ENCODE measurements at regions not wholly inside any gene's neighbourhood (a gene's known extent, or its start where the extent isn't known, plus 50 kb on each side); places are given as distances from the start of the nearest gene placed in this dataset.
A peak's percentile ranks its signal among the peaks of the same experiment; 100 is the strongest.

GRCh38 chr5:130720355-130720754, 444.7 kb downstream of the HINT1 start:
- no peak for TF ChIP-seq POLR2A (IDR thresholded peaks at IDR 0.05; ENCODE audit: low read depth, low read length)
- FAIRE-seq = no peak
- peak; percentile 6 for DNase-seq (ENCODE audit: insufficient read length, low spot score)

GRCh38 chr5:130715541-130715940, 449.5 kb downstream of the HINT1 start:
- FAIRE-seq (no peak), DNase-seq (ENCODE audit: insufficient read length, low spot score) (no peak)
- TF ChIP-seq POLR2A (IDR thresholded peaks at IDR 0.05; ENCODE audit: low read depth, low read length) = no peak

GRCh38 chr5:130714200-130714599, 450.9 kb downstream of the HINT1 start:
- FAIRE-seq (no peak), DNase-seq (ENCODE audit: insufficient read length, low spot score) (no peak)
- TF ChIP-seq POLR2A (IDR thresholded peaks at IDR 0.05; ENCODE audit: low read depth, low read length) = no peak

GRCh38 chr5:130712324-130712723, 452.7 kb downstream of the HINT1 start:
- DNase-seq (ENCODE audit: insufficient read length, low spot score) = no peak
- FAIRE-seq = no peak
- no peak for TF ChIP-seq POLR2A (IDR thresholded peaks at IDR 0.05; ENCODE audit: low read depth, low read length)

GRCh38 chr5:130710596-130710995, 454.5 kb downstream of the HINT1 start:
- DNase-seq (ENCODE audit: insufficient read length, low spot score) (no peak), FAIRE-seq (no peak)
- no peak for TF ChIP-seq POLR2A (IDR thresholded peaks at IDR 0.05; ENCODE audit: low read depth, low read length)

DNA sequence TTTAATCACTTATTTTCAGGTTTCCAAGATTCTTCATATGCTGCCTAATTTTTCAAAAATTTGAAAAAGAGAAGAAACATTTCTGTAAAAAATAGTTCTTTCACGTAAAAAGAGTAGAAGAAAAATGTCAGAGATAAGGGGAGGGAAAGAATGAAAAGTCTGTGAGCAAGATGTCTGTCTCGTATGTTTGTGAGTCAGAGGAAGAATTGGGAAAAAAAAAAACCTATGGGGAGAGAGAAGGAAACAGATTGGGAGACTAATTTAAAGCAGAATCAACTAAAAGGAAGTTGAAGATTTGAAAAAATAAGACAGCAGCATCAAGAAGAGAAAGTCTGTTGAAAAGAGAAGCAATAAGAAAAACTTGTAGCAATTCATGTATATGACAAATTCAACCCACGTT, 456.3 kb downstream of the HINT1 start:
- no peak for DNase-seq (ENCODE audit: insufficient read length, low spot score)
- no peak for FAIRE-seq
- no peak for TF ChIP-seq POLR2A (IDR thresholded peaks at IDR 0.05; ENCODE audit: low read depth, low read length)

GRCh38 chr5:130706696-130707095, 458.4 kb downstream of the HINT1 start:
- DNase-seq (ENCODE audit: insufficient read length, low spot score) = no peak
- TF ChIP-seq POLR2A (IDR thresholded peaks at IDR 0.05; ENCODE audit: low read depth, low read length) = no peak
- FAIRE-seq = no peak

- FAIRE-seq (no peak), DNase-seq (ENCODE audit: insufficient read length, low spot score) (no peak)
- TF ChIP-seq POLR2A (IDR thresholded peaks at IDR 0.05; ENCODE audit: low read depth, low read length) = no peak
Measured at GRCh38 chr5:130705368-130705767, 459.7 kb downstream of the HINT1 start.

DNA sequence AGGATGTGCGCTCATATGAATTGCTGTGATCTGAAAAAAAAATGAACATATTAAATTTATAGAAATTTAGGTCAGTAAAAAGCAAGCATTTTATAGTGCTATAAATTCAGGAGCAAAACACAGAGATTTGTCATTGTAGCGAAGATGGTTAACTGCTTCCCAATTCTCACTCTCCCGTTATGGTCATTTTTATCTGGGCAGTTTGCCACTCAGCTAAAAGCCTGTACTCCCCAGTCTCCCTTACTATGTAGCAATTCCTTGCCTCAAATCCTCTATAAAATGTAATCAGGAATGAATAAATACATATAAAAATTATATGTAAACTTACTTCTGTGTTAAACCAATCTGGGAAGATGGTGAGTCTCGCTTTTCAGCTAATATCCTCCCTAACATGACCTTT, 471.5 kb downstream of the HINT1 start:
- no peak for DNase-seq (ENCODE audit: insufficient read length, low spot score)
- no peak for FAIRE-seq
- TF ChIP-seq POLR2A (IDR thresholded peaks at IDR 0.05; ENCODE audit: low read depth, low read length) = no peak

GRCh38 chr5:130692770-130693169, 472.3 kb downstream of the HINT1 start:
- no peak for TF ChIP-seq POLR2A (IDR thresholded peaks at IDR 0.05; ENCODE audit: low read depth, low read length)
- no peak for FAIRE-seq
- no peak for DNase-seq (ENCODE audit: insufficient read length, low spot score)

- DNase-seq (ENCODE audit: insufficient read length, low spot score) (no peak), FAIRE-seq (no peak)
Measured at GRCh38 chr5:130689831-130690230, 475.2 kb downstream of the HINT1 start.

DNA sequence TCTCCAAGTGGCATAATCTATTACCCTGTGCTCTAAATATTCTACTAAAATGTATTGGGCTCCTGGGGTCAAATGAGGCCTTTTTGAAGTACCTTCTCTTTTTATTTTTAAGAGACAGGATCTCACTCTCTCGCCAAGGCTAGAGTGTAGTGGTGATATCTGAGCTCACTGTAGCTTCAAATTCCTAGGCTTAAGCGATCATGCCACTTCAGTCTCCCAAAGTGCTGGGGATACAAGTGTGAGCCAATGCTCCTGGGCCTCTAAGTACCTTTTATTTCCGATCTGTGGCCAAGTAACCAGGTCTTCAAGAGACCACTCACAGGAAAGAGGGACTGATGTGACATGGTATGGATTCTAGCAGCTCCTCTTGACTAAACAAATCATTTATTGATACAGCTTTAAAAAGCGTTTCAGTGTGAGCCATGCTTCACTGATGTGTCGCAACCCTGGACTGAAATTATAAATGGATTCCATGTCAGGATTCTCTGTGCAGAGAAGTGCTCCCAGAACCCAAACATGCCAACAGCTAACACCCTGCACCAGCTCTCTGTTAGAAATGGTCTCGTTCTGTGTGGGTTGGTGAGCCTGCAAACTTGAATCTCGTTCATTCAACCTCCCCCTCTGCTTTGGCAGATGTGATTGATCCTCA, 477.8 kb downstream of the HINT1 start:
- no peak for DNase-seq (ENCODE audit: insufficient read length, low spot score)
- no peak for TF ChIP-seq POLR2A (IDR thresholded peaks at IDR 0.05; ENCODE audit: low read depth, low read length)
- FAIRE-seq = no peak

More at GRCh38 chr5:130689831-130690230, 475.2 kb downstream of the HINT1 start:
- no peak for TF ChIP-seq POLR2A (IDR thresholded peaks at IDR 0.05; ENCODE audit: low read depth, low read length)

- no peak for TF ChIP-seq POLR2A (IDR thresholded peaks at IDR 0.05; ENCODE audit: low read depth, low read length)
- no peak for FAIRE-seq
- DNase-seq (ENCODE audit: insufficient read length, low spot score) = no peak
Measured at GRCh38 chr5:130678637-130679036, 486.4 kb downstream of the HINT1 start.

DNA sequence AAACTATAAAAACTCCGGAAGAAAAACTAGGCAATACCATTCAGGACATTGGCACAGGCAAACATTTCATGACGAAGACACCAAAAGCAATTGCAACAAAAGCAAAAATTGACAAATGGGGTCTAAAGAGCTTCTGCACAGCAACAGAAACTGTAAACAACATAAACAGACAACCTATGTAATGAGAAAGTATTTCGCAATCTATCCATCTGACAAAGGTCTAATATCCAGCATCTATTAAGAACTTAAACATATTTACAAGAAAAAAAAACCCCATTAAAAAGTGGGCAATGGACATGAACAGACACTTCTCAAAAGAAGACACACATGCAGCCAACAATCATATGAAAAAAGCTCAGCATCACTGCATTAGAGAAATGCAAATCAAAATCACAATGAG, 498.6 kb downstream of the HINT1 start:
- FAIRE-seq = no peak
- no peak for DNase-seq (ENCODE audit: insufficient read length, low spot score)

DNA sequence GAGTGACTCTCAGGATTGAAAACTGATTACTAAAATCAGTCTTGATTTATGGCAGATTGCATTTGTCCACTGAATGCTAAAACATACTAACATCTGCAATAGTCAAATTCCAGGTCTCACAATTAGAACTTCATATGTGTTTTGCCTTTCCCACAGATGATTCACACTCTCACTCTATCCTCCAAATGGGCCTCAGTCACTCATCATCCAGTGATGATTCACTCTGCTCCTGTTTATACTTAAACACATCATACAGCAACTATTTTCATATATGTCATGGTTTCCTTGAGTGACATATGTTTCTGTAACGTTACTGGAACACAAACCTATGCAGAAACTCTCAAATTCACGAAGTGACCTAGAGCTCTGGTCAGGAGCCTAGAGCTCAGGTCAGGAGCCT, 512.9 kb downstream of the HINT1 start:
- FAIRE-seq (peak; percentile 58), DNase-seq (ENCODE audit: insufficient read length, low spot score) (peak; percentile 43)
- TF ChIP-seq POLR2A (IDR thresholded peaks at IDR 0.05; ENCODE audit: low read depth, low read length) = no peak

More for the DNA sequence above, 498.6 kb downstream of the HINT1 start:
- no peak for TF ChIP-seq POLR2A (IDR thresholded peaks at IDR 0.05; ENCODE audit: low read depth, low read length)

DNA sequence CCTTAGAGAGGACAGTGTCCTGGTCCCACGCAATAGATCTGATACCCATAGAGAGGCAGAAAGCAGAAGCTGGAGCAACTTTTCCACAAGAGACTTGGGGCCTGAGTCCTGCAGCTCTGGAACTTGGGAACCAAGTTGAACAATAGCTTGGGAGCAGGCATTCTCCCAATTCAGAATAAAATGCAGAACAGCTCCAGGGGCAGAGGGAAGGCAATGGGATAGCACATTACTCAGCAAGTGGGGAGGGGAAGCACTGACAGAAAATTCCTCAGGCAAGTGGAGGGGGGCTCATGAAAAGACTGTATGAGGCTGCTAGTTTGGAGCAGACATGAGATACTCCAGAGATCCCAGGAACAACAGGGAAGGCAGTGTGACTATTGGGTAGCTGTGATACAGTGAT, 513.6 kb downstream of the HINT1 start:
- no peak for DNase-seq (ENCODE audit: insufficient read length, low spot score)
- FAIRE-seq = no peak
- no peak for TF ChIP-seq POLR2A (IDR thresholded peaks at IDR 0.05; ENCODE audit: low read depth, low read length)

Measured in H54 (cell line).